Head of caudate nucleus (tissue), 42 donors: ENCODE measurements at regions not wholly inside any gene's neighbourhood (a gene's known extent, or its start where the extent isn't known, plus 50 kb on each side); places are given as distances from the start of the nearest gene placed in this dataset.
"Not testable (repeated sequence)": the region's sequence is repeated elsewhere in the genome, so short reads cannot be mapped to it uniquely, and the experiment has no call there.

Experiments
- DNase-seq, 42 donors: peaks; one replicate each; pipeline versions ENCODE4 v3.0.0 to v3.0.0-alpha.2; 2020 to 2021; ENCODE audit warnings: mixed read lengths in 7 of 42
- intact Hi-C: fragments of 100-400 bp; cut with DNase I; formaldehyde crosslinking; loops from one replicate; pipeline ENCODE4 v1.15.0; 2022

GRCh38 chr2:130289780-130290179 is 52.9 kb upstream of the IMP4 start:
- DNase-seq = no peak
- intact Hi-C loops = no loop called here

DNA sequence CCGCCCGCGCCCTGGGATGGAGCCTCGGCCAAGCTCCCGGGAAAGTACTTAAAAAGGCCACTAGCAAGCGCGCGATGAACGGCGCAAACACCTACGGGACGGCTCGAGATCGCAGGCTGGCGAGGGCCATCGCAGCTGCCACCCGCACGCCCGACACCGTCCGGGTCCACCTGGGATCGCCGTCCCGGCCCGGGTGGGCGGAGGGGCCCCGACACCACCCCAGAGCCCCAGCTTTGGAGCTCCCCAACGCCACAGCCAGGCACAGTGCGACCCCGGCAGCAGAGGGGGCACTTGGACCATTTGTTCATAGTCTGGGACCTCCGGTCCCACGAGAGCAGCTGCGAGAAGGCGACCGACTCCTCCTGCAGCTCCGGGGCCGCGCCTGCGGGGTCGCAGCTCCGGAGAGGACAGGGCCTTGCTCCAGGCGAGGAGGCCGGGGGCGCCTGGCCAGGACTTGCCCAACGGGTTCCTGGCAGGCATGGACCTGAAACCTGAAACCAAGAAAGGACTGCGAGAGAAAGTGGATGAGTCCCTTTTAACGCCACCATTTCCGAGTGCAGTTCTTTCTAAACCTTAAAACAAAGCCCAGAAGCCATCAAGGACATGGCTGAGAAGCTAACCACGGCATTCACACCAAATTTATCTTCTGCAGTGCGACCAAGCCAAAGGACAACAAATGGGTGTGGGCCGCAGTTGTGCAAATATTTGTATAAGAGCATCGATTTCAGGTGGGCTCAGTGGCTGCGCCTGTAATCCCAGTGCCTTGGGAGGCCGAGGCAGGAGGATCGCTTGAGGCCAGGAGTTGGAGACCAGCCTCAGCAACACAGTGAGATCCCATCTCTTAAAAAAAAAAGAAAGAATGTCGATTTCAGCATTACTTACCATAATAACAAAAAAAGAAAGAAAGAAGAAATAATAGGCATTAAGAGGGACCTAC is 54.0 kb upstream of the IMP4 start:
- intact Hi-C loops = no loop called here
- DNase-seq = no peak

DNA sequence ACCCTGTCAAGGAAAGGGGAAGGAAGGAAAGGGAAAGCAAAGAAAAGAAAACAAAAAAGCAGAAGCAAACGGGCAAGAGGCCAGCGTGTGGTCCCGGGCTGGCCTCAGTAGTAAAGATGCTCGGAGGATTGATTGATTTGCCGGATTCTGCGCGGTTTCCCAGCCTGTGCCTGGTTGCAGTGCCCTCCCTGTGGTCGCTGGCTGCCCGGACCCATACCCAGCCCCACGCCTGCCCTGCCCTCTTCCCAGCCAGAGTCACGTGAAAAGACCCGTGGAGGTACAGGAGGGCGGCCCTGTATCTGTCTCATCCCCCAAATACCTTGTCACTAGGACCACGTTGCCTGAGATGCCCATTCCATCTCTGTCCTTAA is 55.1 kb upstream of the IMP4 start:
- intact Hi-C loops = no loop called here
- DNase-seq = no peak

DNA sequence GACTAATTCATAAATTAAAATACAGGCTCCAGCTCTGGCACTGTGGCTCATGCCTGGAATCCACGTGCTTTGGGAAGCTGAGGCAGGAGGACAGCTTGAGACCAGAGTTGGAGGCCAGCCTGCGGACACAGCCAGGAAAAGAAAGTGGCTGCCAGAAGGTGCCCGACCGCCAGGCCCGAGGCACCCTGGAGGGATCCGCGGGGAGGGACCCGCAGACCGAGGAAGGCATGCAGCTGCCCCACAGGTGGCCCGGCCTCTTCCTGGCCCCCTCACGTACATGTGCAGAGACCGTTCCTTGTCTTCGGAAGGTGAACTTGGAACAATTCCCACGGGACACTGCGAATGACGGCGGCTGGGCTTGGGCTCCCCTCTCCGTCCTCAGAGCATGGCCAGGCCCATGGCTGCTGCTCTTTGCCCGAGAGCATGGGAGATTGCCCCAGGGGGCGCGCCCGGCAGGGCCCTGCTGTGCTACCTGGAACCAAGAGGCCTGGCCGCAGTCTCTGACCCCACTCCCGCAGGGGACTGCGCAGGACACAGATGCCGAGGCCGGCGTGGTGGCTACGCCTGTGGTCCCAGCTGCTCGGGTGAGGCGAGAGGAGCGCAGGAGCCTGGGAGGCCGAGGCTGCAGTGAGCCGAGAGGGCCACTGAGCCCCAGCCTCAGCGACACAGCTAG is 55.6 kb upstream of the IMP4 start:
- intact Hi-C loops = no loop called here
- DNase-seq = no peak

- DNase-seq, intact Hi-C loops: not testable (repeated sequence)
Observed at GRCh38 chr2:130283341-130283869, 59.3 kb upstream of the IMP4 start.

DNA sequence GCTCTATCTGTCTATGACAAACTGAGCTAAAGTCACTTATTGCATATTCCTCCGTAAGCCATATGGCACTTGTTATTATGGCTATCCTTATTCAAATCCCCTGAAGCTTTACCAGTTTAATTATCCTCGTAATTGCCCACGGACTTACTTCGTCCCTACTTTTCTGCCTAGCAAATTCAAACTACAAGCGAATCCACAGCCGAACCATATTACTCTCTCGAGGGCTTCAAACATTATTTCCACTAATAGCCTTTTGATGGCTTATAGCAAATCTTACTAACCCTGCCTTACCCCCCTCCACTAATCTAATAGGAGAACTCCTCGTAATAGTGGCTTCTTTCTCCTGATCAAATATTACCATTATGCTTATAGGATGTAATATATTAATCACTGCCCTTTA is 63.1 kb upstream of the IMP4 start:
- DNase-seq, intact Hi-C loops: not testable (repeated sequence)

- intact Hi-C loops, DNase-seq: not testable (repeated sequence)
Observed at GRCh38 chr2:130268333-130268732, 70.1 kb upstream of the TUBA3E start.

- DNase-seq, intact Hi-C loops: not testable (repeated sequence)
Observed at GRCh38 chr2:130267572-130267971, 69.3 kb upstream of the TUBA3E start.

DNA sequence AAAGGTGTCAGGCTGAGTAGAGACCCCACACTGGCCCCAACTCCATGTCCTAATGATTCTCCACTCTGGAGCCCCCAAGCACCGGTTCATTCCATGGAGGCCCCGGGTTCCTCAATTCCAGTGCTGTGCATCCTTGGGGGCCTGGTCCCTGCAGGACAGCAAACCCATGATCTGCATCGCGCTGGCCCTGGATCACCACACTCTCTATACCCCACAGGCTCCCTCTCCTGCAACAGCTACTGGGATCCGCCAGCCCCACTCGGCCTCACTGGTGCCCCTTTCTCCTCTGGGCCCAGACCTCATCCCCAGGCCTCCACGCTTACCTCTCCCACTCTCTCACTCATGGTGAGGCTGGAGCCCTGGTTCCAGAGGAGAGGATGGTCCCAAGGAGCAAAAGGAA is 68.6 kb upstream of the TUBA3E start:
- DNase-seq, intact Hi-C loops: not testable (repeated sequence)

DNA sequence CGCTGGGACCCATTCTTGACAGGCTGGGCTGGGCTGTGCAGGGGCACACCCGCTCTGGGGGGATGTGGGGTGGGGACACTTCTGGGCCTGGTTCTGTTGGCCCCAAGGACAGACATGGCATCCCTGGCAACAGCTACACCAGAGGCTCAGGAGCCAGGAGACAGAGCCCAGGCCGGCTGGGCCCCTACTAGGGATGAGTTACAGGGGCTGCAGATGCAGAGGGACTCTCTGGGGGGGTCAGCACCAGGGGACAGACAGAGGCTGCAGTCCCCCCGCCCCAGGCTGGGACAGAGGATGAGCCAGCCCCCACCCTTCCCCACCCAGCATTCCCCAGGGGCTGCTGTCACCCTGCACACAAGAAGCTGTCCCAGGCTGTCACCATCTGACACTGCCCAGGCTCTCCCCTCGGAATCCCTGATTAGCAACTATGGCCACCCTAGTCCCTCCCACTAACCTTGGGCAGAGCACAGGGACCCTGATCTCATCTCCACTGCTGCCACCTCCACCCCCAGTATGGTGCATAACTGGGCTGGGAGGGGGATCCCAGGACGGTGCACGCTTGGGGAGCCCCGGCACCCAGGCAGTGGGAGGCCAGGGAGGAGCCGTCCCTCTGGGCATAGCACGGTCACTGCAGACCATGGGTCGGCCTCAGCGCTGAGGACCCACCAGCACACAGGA is 67.5 kb upstream of the TUBA3E start:
- DNase-seq, intact Hi-C loops: not testable (repeated sequence)

- DNase-seq, intact Hi-C loops: not testable (repeated sequence)
Observed at GRCh38 chr2:130264901-130265320, 66.7 kb upstream of the TUBA3E start.

DNA sequence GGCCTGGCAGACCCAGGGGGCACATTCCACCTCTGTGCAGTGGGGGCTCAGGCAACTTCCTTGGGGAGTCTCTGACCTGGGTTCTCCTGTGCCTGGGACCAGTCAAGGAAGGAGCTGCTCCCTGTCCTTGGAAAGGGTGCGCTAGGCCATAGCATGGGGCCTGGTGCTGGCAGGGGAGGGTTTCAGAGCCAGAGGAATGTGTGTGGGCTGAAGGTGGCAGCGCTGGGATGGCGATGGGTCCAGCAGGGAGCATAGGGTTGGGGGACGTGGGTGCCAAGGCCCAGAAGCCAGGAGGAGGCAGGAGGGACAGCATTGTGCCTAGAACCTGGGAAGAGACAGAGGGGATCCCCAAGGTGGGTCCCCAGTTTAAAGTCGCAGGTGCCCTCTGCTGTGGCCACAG is 66.3 kb upstream of the TUBA3E start:
- no peak for DNase-seq
- intact Hi-C loops = no loop called here

GRCh38 chr2:130264046-130264445 is 65.8 kb upstream of the TUBA3E start:
- DNase-seq = no peak
- intact Hi-C loops = no loop called here

GRCh38 chr2:130263606-130264005 is 65.4 kb upstream of the TUBA3E start:
- intact Hi-C loops = no loop called here
- DNase-seq = no peak

DNA sequence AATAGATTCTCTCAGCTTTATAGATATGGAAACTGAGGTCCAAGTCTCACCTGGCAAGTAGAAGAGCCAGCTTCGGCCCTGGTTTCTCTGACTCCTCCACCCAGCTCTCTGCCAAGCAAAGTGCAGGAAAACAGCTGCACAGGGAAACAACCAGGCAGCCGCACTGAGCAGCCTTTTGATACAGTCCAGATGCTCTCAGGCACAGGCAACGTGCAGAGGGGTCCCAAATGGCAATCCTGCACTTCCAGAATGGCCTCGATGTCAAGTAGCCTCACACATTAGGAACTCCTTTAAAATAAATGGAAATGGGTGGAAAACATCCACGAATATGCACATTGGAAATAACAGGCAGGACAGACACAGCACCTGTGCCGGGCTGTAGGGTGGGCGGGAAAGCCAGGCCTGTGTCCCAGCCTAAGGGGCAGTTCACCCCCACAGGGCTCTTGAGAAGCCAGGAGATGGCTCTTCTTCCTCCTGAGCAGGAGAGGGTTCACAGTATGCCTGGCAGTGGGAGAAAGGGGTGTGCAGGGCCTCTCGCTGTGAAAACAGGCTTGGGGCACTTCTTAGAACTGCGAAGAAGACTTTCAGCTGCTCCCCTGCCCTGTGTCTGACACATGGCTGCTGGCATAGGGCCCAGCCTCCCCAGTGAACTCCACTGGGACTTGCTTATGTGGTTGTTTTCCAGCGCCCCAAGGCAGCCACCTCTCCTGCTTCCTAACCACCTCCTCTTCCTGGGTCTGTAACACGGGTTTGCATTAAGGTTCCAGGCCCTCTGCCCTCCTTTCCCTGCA is 63.9 kb upstream of the TUBA3E start:
- no peak for DNase-seq
- intact Hi-C loops = no loop called here

GRCh38 chr2:130261099-130261498 is 62.9 kb upstream of the TUBA3E start:
- intact Hi-C loops = no loop called here
- DNase-seq = no peak

GRCh38 chr2:130259594-130259993 is 61.4 kb upstream of the TUBA3E start:
- intact Hi-C loops = no loop called here
- no peak for DNase-seq

DNA sequence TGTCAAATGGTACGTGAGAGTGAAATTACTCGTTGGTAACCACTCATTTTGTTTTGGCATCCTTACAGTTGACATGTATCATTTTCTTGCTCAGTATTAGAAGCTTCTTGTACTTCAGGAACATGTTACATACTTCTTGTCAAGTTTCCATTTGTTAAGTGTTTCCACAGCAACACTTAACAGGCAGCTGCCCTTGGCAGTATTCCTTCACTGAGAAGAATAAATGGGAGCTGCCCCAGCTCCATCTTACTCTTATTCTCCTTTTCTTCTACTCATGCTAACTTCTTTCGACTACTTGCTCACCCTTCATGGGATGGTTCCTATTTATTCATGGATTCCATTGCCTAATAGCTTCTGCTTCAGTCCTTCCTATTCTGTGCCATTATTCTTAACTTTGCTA is 60.1 kb upstream of the TUBA3E start:
- no peak for DNase-seq
- intact Hi-C loops = no loop called here
